ENCODE measurements at regions not wholly inside any gene's neighbourhood (a gene's known extent, or its start where the extent isn't known, plus 50 kb on each side); places are given as distances from the start of the nearest gene placed in this dataset.

DNA sequence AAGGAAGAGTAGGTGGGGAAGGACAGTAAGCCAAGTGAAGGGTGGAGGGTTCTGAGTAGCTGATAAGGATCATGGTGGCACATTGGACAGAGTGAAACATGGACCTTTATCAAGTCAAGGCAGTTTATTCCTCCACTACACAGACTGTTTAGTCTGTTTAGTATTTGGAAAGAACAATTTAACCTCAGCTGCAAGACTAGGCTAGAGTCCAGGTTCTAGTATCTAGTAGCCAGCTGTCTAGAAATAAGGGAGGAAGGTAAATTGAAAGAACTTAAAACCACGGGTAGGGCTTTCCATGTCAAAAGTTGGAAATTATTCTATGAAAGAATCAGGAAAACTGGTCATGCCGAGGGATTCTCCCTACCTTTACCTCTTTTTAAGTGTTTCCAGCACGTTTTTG, 140.1 kb upstream of the MED14 start:
- POLR2A ChIA-PET (ENCODE audit: partially characterized antibody): no interaction called here
- TF ChIP-seq SIRT6 (IDR thresholded peaks at IDR 0.05; ENCODE audit: low read length) (no peak), CEBPB (IDR thresholded peaks at IDR 0.05; ENCODE audit: low read depth, low read length) (no peak), JUND (IDR thresholded peaks at IDR 0.05; ENCODE audit: low read length) (no peak), POLR2A (IDR thresholded peaks at IDR 0.05; ENCODE audit: control extremely low read depth in 1 of 2, low read depth in 2 of 2, low read length in 2 of 2) (no peak), RXRA (IDR thresholded peaks at IDR 0.05; ENCODE audit: insufficient read depth, low read depth, low read length) (no peak), BACH1 (IDR thresholded peaks at IDR 0.05; ENCODE audit: low read length) (no peak), ASH2L (IDR thresholded peaks at IDR 0.05; ENCODE audit: low read length) (no peak), EZH2 (IDR thresholded peaks at IDR 0.05; ENCODE audit: low read depth, low read length, severe bottlenecking) (no peak), SIX5 (IDR thresholded peaks at IDR 0.05; ENCODE audit: low read depth, low read length) (no peak), GABPA (IDR thresholded peaks at IDR 0.05; ENCODE audit: borderline replicate concordance, insufficient read depth, low read length) (no peak), MAFK (IDR thresholded peaks at IDR 0.05; ENCODE audit: low read depth, low read length) (no peak), TAF7 (optimal IDR thresholded peaks at IDR 0.05; ENCODE audit: borderline replicate concordance, low read depth, low read length) (no peak), TBP (IDR thresholded peaks at IDR 0.05; ENCODE audit: low read depth, low read length) (no peak), POU5F1 (IDR thresholded peaks at IDR 0.05; ENCODE audit: low read depth, low read length) (no peak), PHF8 (conservative IDR thresholded peaks at IDR 0.05; ENCODE audit: low read depth, low read length) (no peak), JUN (IDR thresholded peaks at IDR 0.05; ENCODE audit: low read depth, low read length) (no peak), KDM4A (IDR thresholded peaks at IDR 0.05; ENCODE audit: low read depth, low read length, severe bottlenecking) (no peak)

More for the DNA sequence above, 140.1 kb upstream of the MED14 start:
- no peak overlapping the region for H3K56ac ChIP-seq (replicated peaks; ENCODE audit: insufficient read length, low read depth, low read length)
- no peak overlapping the region for H3K4me3 ChIP-seq (ENCODE audit: extremely low read depth in 1 of 4, insufficient read depth in 2 of 4, low read depth in 3 of 4, low read length in 4 of 4)
- no peak for DNase-seq (ENCODE audit: low read depth in 1 of 2, low spot score in 2 of 2)
- no peaks in the 10 kb centered on the region for H4K20me1 ChIP-seq (replicated peaks in 1 of 2; ENCODE audit: control insufficient read depth in 1 of 2, insufficient read depth in 2 of 2, low read length in 2 of 2)
- no peaks in the 10 kb centered on the region for H3K27me3 ChIP-seq (replicated peaks in 1 of 4; ENCODE audit: control insufficient read depth in 3 of 4, extremely low read depth in 1 of 4, insufficient read depth in 3 of 4, low read length in 3 of 4)
- no peak overlapping the region for H3K27ac ChIP-seq (ENCODE audit: low read depth, low read length)
- no peak overlapping the region for H3K4me2 ChIP-seq (ENCODE audit: insufficient read depth in 1 of 2, low read depth in 2 of 2, low read length in 2 of 2)
- H3K18ac ChIP-seq (ENCODE audit: extremely low read depth, low read length): no peak overlapping the region
- H2AK5ac ChIP-seq (ENCODE audit: low read depth, low read length): no peak overlapping the region
- H2AFZ ChIP-seq (ENCODE audit: low read length): no peak overlapping the region
- FAIRE-seq: no peak
- no peak overlapping the region for H4K8ac ChIP-seq (ENCODE audit: extremely low read depth, insufficient read depth, low read length)
- CTCF ChIA-PET (ENCODE audit: partially characterized antibody): interaction anchor here (1.1 kb wide), 1 partner anchor 82 kb away, joined by 4 read pairs; no protein-coding TSS in a partner anchor
- H3K36me3 ChIP-seq (ENCODE audit: control insufficient read depth in 2 of 4, insufficient read depth in 4 of 4, low read length in 3 of 4): no peaks in the 10 kb centered on the region
- H3K14ac ChIP-seq (ENCODE audit: insufficient read length): no peak overlapping the region
- peak overlapping the region; percentile 69 for H3K4ac ChIP-seq (replicated peaks; ENCODE audit: insufficient read length, low read depth, low read length)
- H2BK5ac ChIP-seq (ENCODE audit: low read depth, low read length): no peak overlapping the region
- H3K23me2 ChIP-seq (ENCODE audit: low read depth, low read length): no peaks in the 10 kb centered on the region
- no peak overlapping the region for H4K91ac ChIP-seq (replicated peaks; ENCODE audit: insufficient read length, low read length)
- H3K79me1 ChIP-seq (ENCODE audit: low read depth, low read length): no peaks in the 10 kb centered on the region
- WGBS, 2 experiments (ENCODE audit: extremely low coverage in 1 of 2, insufficient coverage in 1 of 2, insufficient read length in 1 of 2, insufficient replicate concordance in 2 of 2, low coverage in 1 of 2, low lambda C conversion rate in 2 of 2, missing lambda C conversion rate in 1 of 2): 81% methylated on average over 3 of the region's 3 CpGs; no CpG with 5 or more reads in 1 of the 2 experiments
- H2BK120ac ChIP-seq (replicated peaks; ENCODE audit: low read depth, low read length): no peak overlapping the region
- 0 out of 2 replicates have a peak overlapping the region, but pooled peaks have one; percentile 33 for H2BK12ac ChIP-seq (ENCODE audit: low read depth, low read length)
- no peaks in the 10 kb centered on the region for H3K9me3 ChIP-seq (ENCODE audit: insufficient read depth in 2 of 2, low read depth in 1 of 2, low read length in 1 of 2)
- no peak overlapping the region for H3K9ac ChIP-seq (replicated peaks in 1 of 4; ENCODE audit: extremely low read depth in 1 of 4, low read depth in 3 of 4, low read length in 3 of 4)
- peak overlapping the region; percentile 72; the same call in 1 of the 2 replicates for H2BK20ac ChIP-seq (ENCODE audit: low read length)
- no peak overlapping the region for H3K23ac ChIP-seq (ENCODE audit: insufficient read length)
- H3K79me2 ChIP-seq (ENCODE audit: control insufficient read depth in 1 of 2, insufficient read depth in 2 of 2, low read length in 2 of 2): no peaks in the 10 kb centered on the region
- peaks cover 2 to 12% (median 7%) of the 10 kb centered on the region in 4 experiments; a peak in 4 of 7 replicates for H3K4me1 ChIP-seq (replicated peaks in 1 of 4; ENCODE audit: control insufficient read depth in 3 of 4, insufficient read depth in 4 of 4, low read length in 3 of 4)
- no peak overlapping the region for H4K5ac ChIP-seq (ENCODE audit: insufficient read length, low read depth, low read length)
- no peak overlapping the region for H2BK15ac ChIP-seq (ENCODE audit: low read length)

Data from H1 (cell line).